Endodermal cell (in vitro differentiated cells): ENCODE measurements at regions not wholly inside any gene's neighbourhood (a gene's known extent, or its start where the extent isn't known, plus 50 kb on each side); places are given as distances from the start of the nearest gene placed in this dataset.

Source experiments
- DNase-seq: peaks from one replicate; pipeline ENCODE4 v3.0.0-alpha.2; 2017
- H3K27ac ChIP-seq: 2 replicates; pipeline ENCODE4 v1.5.1; 2013; ENCODE audit warnings: mild to moderate bottlenecking, low read depth, low read length, moderate library complexity
- H3K27me3 ChIP-seq: 2 replicates; pipeline ENCODE4 v1.6.1; 2013; ENCODE audit warnings: mild to moderate bottlenecking, low read length, moderate library complexity; ENCODE audit not compliant: insufficient read depth, control insufficient read depth, poor library complexity, severe bottlenecking
- H3K36me3 ChIP-seq: 2 replicates; pipeline ENCODE4 v1.7.0; 2013; ENCODE audit warnings: mild to moderate bottlenecking, low read length, moderate library complexity; ENCODE audit not compliant: control insufficient read depth, insufficient read depth
- H3K4me1 ChIP-seq: one replicate; pipeline ENCODE4 v1.7.0; 2013; ENCODE audit warnings: low read length; ENCODE audit not compliant: control insufficient read depth, insufficient read depth
- H3K4me3 ChIP-seq: 2 replicates; pipeline ENCODE4 v1.5.1; 2013; ENCODE audit warnings: mild to moderate bottlenecking, low read length, moderate library complexity
- H3K9ac ChIP-seq: 2 replicates; pipeline ENCODE4 v1.6.1; 2013; ENCODE audit warnings: mild to moderate bottlenecking, low read length, moderate library complexity; ENCODE audit not compliant: poor library complexity, severe bottlenecking; ENCODE audit errors: extremely low read depth
- H3K9me3 ChIP-seq: 2 replicates; pipeline ENCODE4 v1.6.1; 2013; ENCODE audit warnings: mild to moderate bottlenecking, low read length, moderate library complexity; ENCODE audit not compliant: control insufficient read depth
- H3K27ac Mint-ChIP-seq: 2 replicates; pipeline ENCODE4 v1.8.0; 2020; ENCODE audit warnings: mixed read lengths
- H3K27me3 Mint-ChIP-seq: 2 replicates; pipeline ENCODE4 v1.8.0; 2021; ENCODE audit warnings: mild to moderate bottlenecking, mixed read lengths; ENCODE audit not compliant: insufficient read depth
- H3K36me3 Mint-ChIP-seq: 2 replicates; pipeline ENCODE4 v1.8.0; 2020; ENCODE audit warnings: low read depth, mixed read lengths
- H3K4me1 Mint-ChIP-seq: 2 replicates; pipeline ENCODE4 v1.8.0; 2020; ENCODE audit warnings: mixed read lengths
- H3K4me3 Mint-ChIP-seq: 2 replicates; pipeline ENCODE4 v1.8.0; 2020; ENCODE audit warnings: mild to moderate bottlenecking, moderate library complexity, mixed read lengths
- H3K9me3 Mint-ChIP-seq: 2 replicates; pipeline ENCODE4 v1.8.0; 2020; ENCODE audit warnings: mild to moderate bottlenecking, mixed read lengths
- WGBS, 2 experiments: methylation state at CpG; one replicate each; pipeline versions ENCODE4 v1.1.5 to v1.1.7; 2013; ENCODE audit warnings: missing lambda C conversion rate in 2 of 2, mixed read lengths in 1 of 2; ENCODE audit not compliant: insufficient coverage in 1 of 2, insufficient read length in 1 of 2; 5-methylcytosine and 5-hydroxymethylcytosine counted together
- TF ChIP-seq, protein P1 (sequence below): fragments of 200-600 bp; sonication (generic); conservative IDR thresholded peaks from 2 replicates; pipeline ENCODE4 v1.5.0; 2021; ENCODE audit warnings: antibody characterized with exemption, mild to moderate bottlenecking

DNA sequence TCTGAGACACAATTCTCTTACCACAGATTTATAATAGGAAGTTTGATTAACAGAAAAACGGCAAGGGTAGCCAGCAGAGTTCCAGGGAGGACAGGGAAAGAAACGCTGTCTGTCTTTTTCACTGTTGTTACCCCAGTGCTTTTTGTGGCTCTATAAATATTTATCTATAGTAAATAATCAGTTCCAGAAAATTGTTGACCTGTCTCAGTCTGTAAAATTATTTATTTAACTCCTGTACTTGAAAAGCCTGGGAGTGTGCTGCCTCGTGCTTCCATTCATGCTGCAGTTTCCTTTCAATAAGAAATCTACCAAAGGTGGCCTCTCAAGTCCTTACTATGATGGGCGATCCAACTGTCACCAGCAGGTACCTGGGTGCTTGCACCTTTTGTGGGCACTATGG is 102.9 kb downstream of the ETAA1 start:
- no peak overlapping the region for H3K4me3 ChIP-seq
- no peaks in the 10 kb centered on the region for H3K36me3 Mint-ChIP-seq
- 92 to 93% methylated on average over 2 to 4 of the region's 4 CpGs for WGBS, 2 experiments
- no peak for DNase-seq
- H3K27me3 ChIP-seq: no peaks in the 10 kb centered on the region
- H3K27ac ChIP-seq: no peak overlapping the region
- H3K9ac ChIP-seq: no peak overlapping the region
- H3K4me3 Mint-ChIP-seq: no peak overlapping the region
- no peak overlapping the region for H3K27ac Mint-ChIP-seq
- no peaks in the 10 kb centered on the region for H3K4me1 ChIP-seq
- H3K9me3 Mint-ChIP-seq: peaks cover 2% of the 10 kb centered on the region
- peaks cover 3% of the 10 kb centered on the region for H3K4me1 Mint-ChIP-seq
- no peaks in the 10 kb centered on the region for H3K27me3 Mint-ChIP-seq
- H3K9me3 ChIP-seq: no peaks in the 10 kb centered on the region
- H3K36me3 ChIP-seq: no peaks in the 10 kb centered on the region
- TF ChIP-seq, protein P1, sequence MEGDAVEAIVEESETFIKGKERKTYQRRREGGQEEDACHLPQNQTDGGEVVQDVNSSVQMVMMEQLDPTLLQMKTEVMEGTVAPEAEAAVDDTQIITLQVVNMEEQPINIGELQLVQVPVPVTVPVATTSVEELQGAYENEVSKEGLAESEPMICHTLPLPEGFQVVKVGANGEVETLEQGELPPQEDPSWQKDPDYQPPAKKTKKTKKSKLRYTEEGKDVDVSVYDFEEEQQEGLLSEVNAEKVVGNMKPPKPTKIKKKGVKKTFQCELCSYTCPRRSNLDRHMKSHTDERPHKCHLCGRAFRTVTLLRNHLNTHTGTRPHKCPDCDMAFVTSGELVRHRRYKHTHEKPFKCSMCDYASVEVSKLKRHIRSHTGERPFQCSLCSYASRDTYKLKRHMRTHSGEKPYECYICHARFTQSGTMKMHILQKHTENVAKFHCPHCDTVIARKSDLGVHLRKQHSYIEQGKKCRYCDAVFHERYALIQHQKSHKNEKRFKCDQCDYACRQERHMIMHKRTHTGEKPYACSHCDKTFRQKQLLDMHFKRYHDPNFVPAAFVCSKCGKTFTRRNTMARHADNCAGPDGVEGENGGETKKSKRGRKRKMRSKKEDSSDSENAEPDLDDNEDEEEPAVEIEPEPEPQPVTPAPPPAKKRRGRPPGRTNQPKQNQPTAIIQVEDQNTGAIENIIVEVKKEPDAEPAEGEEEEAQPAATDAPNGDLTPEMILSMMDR: no peak

DNA sequence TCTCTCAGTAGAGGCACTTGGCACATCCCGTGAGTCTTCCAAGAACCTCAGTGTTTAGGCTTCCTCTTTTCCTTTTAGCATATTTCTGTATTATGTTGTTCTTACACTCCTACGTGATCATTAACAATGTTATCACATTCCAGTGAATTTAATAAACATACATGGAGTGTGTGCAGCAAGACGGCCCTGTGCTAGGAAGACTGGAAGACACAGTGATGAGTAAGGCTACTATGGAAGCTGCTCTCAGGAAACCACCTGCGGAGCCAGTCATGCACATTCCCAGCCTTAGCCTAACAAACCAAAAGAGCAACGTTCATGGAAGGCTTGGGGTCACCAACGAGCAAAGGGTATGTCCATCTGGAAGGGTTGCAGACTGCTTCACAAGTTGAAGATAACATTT is 103.4 kb downstream of the ETAA1 start:
- TF ChIP-seq, protein P1: no peak
- no peak overlapping the region for H3K4me3 ChIP-seq
- 88 to 100% methylated on average over 2 to 6 of the region's 6 CpGs for WGBS, 2 experiments
- H3K27ac ChIP-seq: no peak overlapping the region
- no peaks in the 10 kb centered on the region for H3K27me3 Mint-ChIP-seq
- peaks cover 2% of the 10 kb centered on the region for H3K9me3 Mint-ChIP-seq
- no peaks in the 10 kb centered on the region for H3K4me1 ChIP-seq
- H3K4me3 Mint-ChIP-seq: no peak overlapping the region
- no peaks in the 10 kb centered on the region for H3K4me1 Mint-ChIP-seq
- no peak for DNase-seq
- no peaks in the 10 kb centered on the region for H3K27me3 ChIP-seq
- no peak overlapping the region for H3K27ac Mint-ChIP-seq
- H3K9ac ChIP-seq: no peak overlapping the region
- H3K36me3 Mint-ChIP-seq: no peaks in the 10 kb centered on the region
- no peaks in the 10 kb centered on the region for H3K9me3 ChIP-seq
- no peaks in the 10 kb centered on the region for H3K36me3 ChIP-seq

DNA sequence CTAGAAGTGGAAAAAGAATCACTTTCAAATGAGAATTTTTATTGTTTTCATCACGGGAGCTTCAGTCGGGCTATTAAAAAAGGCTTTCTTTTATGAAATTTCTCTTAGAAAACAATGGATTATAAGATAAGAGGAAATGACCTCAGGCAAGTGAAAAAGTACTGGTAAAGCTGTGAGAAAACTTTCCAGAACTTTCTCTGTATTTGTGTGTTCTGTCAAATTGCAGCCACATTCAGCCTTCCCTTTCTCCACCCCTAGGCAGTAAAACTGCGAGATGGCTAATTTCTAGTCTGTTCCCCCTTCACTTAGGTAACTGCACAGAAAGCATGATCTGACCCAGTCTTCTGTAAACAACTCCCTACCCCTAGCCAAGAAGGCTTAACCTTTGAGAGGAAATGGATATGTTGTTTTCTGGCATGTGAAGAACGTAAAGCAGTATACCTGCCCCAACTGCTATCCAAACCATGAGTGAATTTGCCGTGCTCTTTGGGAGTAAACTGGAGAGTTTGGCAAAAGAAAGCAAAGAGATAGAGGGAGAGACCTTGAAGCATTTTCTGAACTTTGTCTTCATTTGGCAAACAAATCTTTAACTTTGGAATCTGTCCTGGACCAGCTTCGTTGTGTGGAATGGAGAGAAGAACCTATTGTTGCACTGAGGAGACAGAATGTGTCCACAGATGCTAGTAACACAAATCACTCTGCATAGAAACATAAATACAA is 105.4 kb downstream of the ETAA1 start:
- Histone ChIP-seq H3K9me3 (no peaks in the 10 kb centered on the region), H3K4me1 (no peaks in the 10 kb centered on the region), H3K27me3 (no peaks in the 10 kb centered on the region), H3K9ac (no peak overlapping the region), H3K4me3 (no peak overlapping the region), H3K27ac (no peak overlapping the region), H3K36me3 (no peaks in the 10 kb centered on the region)
- no peak for DNase-seq
- Mint-ChIP-seq H3K4me1 (no peaks in the 10 kb centered on the region), H3K36me3 (no peaks in the 10 kb centered on the region), H3K4me3 (no peak overlapping the region), H3K9me3 (peaks cover 5% of the 10 kb centered on the region), H3K27ac (no peak overlapping the region), H3K27me3 (no peaks in the 10 kb centered on the region)
- 87 to 93% methylated on average over 4 to 6 of the region's 6 CpGs for WGBS, 2 experiments
- TF ChIP-seq, protein P1: no peak
